ENCODE measurements at regions not wholly inside any gene's neighbourhood (a gene's known extent, or its start where the extent isn't known, plus 50 kb on each side); places are given as distances from the start of the nearest gene placed in this dataset.

DNA sequence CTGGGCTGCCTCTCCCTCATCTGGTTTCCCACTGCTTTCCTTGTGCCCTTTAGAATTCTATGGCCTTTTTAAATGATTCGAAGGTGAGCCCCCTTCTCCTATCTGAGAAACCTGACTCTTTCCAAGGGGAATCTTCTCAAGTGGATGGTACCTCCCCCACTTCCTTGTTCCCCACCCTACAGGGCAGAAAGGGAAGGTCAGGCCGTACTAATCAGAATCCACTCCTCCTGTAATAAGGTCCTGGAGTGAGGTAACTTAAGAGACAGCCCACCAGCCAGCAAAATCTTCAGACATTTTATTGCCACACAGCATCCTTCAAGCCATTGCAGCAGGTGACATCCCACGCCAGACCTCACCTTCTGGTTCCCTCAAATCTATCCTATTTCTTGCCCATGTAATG lies 84.5 kb downstream of the MINAR1 start:
- Histone ChIP-seq H2AFZ (ENCODE audit: low read length) (no peak overlapping the region), H2BK15ac (ENCODE audit: low read length) (no peak overlapping the region), H3K14ac (ENCODE audit: low read length) (no peak overlapping the region), H3K18ac (ENCODE audit: low read length) (no peak overlapping the region), H4K91ac (ENCODE audit: low read depth, low read length, poor library complexity) (no peak overlapping the region), H3K4me2 (ENCODE audit: insufficient read depth, low read length, poor library complexity, severe bottlenecking) (no peak overlapping the region), H3K4me1 (ENCODE audit: control insufficient read depth in 2 of 2, insufficient read depth in 1 of 2, low read depth in 1 of 2, low read length in 2 of 2) (no peaks in the 10 kb centered on the region), H2BK5ac (ENCODE audit: low read length) (no peak overlapping the region), H3K4me3 (ENCODE audit: low read length in 2 of 2) (no peak overlapping the region), H3K9ac (ENCODE audit: low read depth, low read length, poor library complexity) (no peak overlapping the region), H3K4ac (ENCODE audit: low read length) (no peak overlapping the region), H3K36me3 (replicated peaks in 1 of 2; ENCODE audit: control insufficient read depth in 2 of 2, insufficient read depth in 2 of 2, low read length in 2 of 2) (no peaks in the 10 kb centered on the region), H2BK12ac (ENCODE audit: low read length) (no peak overlapping the region), H4K8ac (ENCODE audit: low read depth, low read length) (no peak overlapping the region), H3K27ac (replicated peaks; ENCODE audit: low read length) (no peak overlapping the region), H2AK5ac (ENCODE audit: low read depth, low read length) (no peak overlapping the region), H3K9me3 (replicated peaks in 1 of 2; ENCODE audit: control insufficient read depth in 2 of 2, insufficient read depth in 1 of 2, low read depth in 1 of 2, low read length in 2 of 2) (no peaks in the 10 kb centered on the region), H3K79me1 (ENCODE audit: low read depth, low read length) (no peaks in the 10 kb centered on the region), H3K23ac (ENCODE audit: low read depth, low read length, poor library complexity) (no peak overlapping the region), H2BK120ac (ENCODE audit: low read depth, low read length) (no peak overlapping the region), H3K27me3 (ENCODE audit: control insufficient read depth in 3 of 3, insufficient read depth in 3 of 3, low read depth in 1 of 3, low read length in 3 of 3) (peaks cover 0 to 6% (median 0%) of the 10 kb centered on the region in 3 experiments)
- no peak for DNase-seq (ENCODE audit: low spot score)
- WGBS, 2 donors (ENCODE audit: extremely low coverage in 2 of 2, insufficient read length in 2 of 2, insufficient replicate concordance in 1 of 2), result no CpG with 5 or more reads among the region's 3 CpGs

DNA sequence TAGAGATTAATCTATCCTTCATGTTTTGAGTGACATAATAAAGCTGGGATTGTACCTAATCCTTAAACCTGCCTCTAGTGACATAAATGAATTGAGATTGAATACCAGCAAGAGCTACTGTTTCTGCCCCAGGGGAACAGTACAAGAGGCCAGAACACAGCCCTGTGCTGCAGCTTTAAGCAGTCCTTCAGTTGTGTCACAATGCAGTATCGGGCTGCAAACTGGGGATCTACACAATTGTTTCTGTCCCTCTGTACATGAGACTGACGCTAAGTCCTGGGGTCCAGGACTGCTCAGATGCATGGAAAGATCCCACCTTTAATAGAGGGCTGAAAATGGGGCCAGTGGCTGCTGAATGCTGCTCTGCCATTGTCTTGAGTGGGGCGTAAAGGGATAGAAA lies 87.5 kb downstream of the MINAR1 start:
- Histone ChIP-seq H2BK120ac (ENCODE audit: low read depth, low read length) (no peak overlapping the region), H2AFZ (ENCODE audit: low read length) (no peak overlapping the region), H3K4ac (ENCODE audit: low read length) (no peak overlapping the region), H3K27ac (replicated peaks; ENCODE audit: low read length) (no peak overlapping the region), H4K8ac (ENCODE audit: low read depth, low read length) (no peak overlapping the region), H3K23ac (ENCODE audit: low read depth, low read length, poor library complexity) (no peak overlapping the region), H3K27me3 (ENCODE audit: control insufficient read depth in 3 of 3, insufficient read depth in 3 of 3, low read depth in 1 of 3, low read length in 3 of 3) (peaks cover 0 to 6% (median 0%) of the 10 kb centered on the region in 3 experiments), H3K4me2 (ENCODE audit: insufficient read depth, low read length, poor library complexity, severe bottlenecking) (no peak overlapping the region), H3K4me1 (ENCODE audit: control insufficient read depth in 2 of 2, insufficient read depth in 1 of 2, low read depth in 1 of 2, low read length in 2 of 2) (no peaks in the 10 kb centered on the region), H2AK5ac (ENCODE audit: low read depth, low read length) (no peak overlapping the region), H2BK12ac (ENCODE audit: low read length) (no peak overlapping the region), H3K9ac (ENCODE audit: low read depth, low read length, poor library complexity) (no peak overlapping the region), H3K36me3 (replicated peaks in 1 of 2; ENCODE audit: control insufficient read depth in 2 of 2, insufficient read depth in 2 of 2, low read length in 2 of 2) (no peaks in the 10 kb centered on the region), H3K18ac (ENCODE audit: low read length) (no peak overlapping the region), H2BK15ac (ENCODE audit: low read length) (no peak overlapping the region), H3K79me1 (ENCODE audit: low read depth, low read length) (no peaks in the 10 kb centered on the region), H4K91ac (ENCODE audit: low read depth, low read length, poor library complexity) (no peak overlapping the region), H2BK5ac (ENCODE audit: low read length) (no peak overlapping the region), H3K14ac (ENCODE audit: low read length) (no peak overlapping the region), H3K4me3 (ENCODE audit: low read length in 2 of 2) (no peak overlapping the region), H3K9me3 (replicated peaks in 1 of 2; ENCODE audit: control insufficient read depth in 2 of 2, insufficient read depth in 1 of 2, low read depth in 1 of 2, low read length in 2 of 2) (no peaks in the 10 kb centered on the region)
- no peak for DNase-seq (ENCODE audit: low spot score)
- no CpG with 5 or more reads among the region's 3 CpGs for WGBS, 2 donors (ENCODE audit: extremely low coverage in 2 of 2, insufficient read length in 2 of 2, insufficient replicate concordance in 1 of 2)

DNA sequence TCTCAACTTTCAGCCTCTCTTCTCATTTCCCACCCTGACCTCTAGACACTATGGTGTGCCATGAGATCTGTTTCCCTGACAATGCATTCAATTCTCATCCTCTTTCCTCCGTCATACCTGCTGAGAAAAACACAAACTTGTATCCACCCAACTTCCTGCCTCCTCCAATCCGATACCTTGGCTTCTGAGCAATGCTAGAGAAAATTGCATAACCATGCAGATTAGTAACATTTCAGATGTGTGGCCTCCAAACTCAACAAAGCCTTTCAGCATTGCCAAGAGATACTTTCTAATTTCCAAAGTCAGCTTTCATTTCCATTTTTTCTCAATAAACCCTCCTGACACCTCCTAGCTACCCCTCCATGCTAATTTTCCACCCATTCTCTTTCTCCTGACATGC lies 88.5 kb downstream of the MINAR1 start:
- no peak overlapping the region for H2AFZ ChIP-seq (ENCODE audit: low read length)
- H2BK12ac ChIP-seq (ENCODE audit: low read length), result no peak overlapping the region

DNA sequence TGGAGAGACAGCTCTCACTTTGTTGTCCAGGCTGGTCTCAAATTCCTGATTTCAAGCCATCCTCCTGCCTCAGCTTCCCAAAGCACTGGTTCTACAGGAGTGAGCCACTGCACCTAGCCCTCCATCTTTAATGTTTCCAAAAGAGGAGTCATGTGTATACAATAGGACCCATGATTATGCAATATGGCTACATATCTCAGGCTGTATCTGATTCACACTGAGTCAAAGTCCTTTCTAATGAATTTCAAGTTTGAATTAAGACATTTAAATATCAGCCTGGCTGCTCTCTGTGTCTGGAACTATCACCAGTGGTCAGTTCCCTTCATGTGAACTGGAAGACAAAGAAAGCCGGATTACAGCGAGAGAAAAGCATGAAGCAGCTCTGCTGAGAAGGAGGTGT lies 90.5 kb downstream of the MINAR1 start:
- no CpG with 5 or more reads among the region's 2 CpGs for WGBS, 2 donors (ENCODE audit: extremely low coverage in 2 of 2, insufficient read length in 2 of 2, insufficient replicate concordance in 1 of 2)
- Histone ChIP-seq H3K4me1 (ENCODE audit: control insufficient read depth in 2 of 2, insufficient read depth in 1 of 2, low read depth in 1 of 2, low read length in 2 of 2) (peaks cover 0 to 4% of the 10 kb centered on the region in 2 donors), H2BK15ac (ENCODE audit: low read length) (no peak overlapping the region), H3K4me2 (ENCODE audit: insufficient read depth, low read length, poor library complexity, severe bottlenecking) (no peak overlapping the region), H2AFZ (ENCODE audit: low read length) (no peak overlapping the region), H3K27me3 (ENCODE audit: control insufficient read depth in 3 of 3, insufficient read depth in 3 of 3, low read depth in 1 of 3, low read length in 3 of 3) (peaks cover 0 to 6% (median 0%) of the 10 kb centered on the region in 3 experiments), H4K8ac (ENCODE audit: low read depth, low read length) (no peak overlapping the region), H2BK12ac (ENCODE audit: low read length) (no peak overlapping the region), H3K79me1 (ENCODE audit: low read depth, low read length) (no peaks in the 10 kb centered on the region), H3K36me3 (replicated peaks in 1 of 2; ENCODE audit: control insufficient read depth in 2 of 2, insufficient read depth in 2 of 2, low read length in 2 of 2) (no peaks in the 10 kb centered on the region), H4K91ac (ENCODE audit: low read depth, low read length, poor library complexity) (no peak overlapping the region), H3K23ac (ENCODE audit: low read depth, low read length, poor library complexity) (no peak overlapping the region), H3K4ac (ENCODE audit: low read length) (no peak overlapping the region), H3K14ac (ENCODE audit: low read length) (no peak overlapping the region), H2AK5ac (ENCODE audit: low read depth, low read length) (no peak overlapping the region), H2BK5ac (ENCODE audit: low read length) (no peak overlapping the region), H3K4me3 (ENCODE audit: low read length in 2 of 2) (no peak overlapping the region), H3K9ac (ENCODE audit: low read depth, low read length, poor library complexity) (no peak overlapping the region), H3K18ac (ENCODE audit: low read length) (no peak overlapping the region), H2BK120ac (ENCODE audit: low read depth, low read length) (no peak overlapping the region), H3K27ac (replicated peaks; ENCODE audit: low read length) (no peak overlapping the region), H3K9me3 (replicated peaks in 1 of 2; ENCODE audit: control insufficient read depth in 2 of 2, insufficient read depth in 1 of 2, low read depth in 1 of 2, low read length in 2 of 2) (peaks cover 0 to 3% of the 10 kb centered on the region in 2 donors)
- DNase-seq (ENCODE audit: low spot score), result no peak

More for the DNA sequence above, 88.5 kb downstream of the MINAR1 start:
- no CpG with 5 or more reads among the region's 2 CpGs for whole genome bisulfite sequencing, 2 donors (ENCODE audit: extremely low coverage in 2 of 2, insufficient read length in 2 of 2, insufficient replicate concordance in 1 of 2)
- Histone ChIP-seq H4K91ac (ENCODE audit: low read depth, low read length, poor library complexity) (no peak overlapping the region), H4K8ac (ENCODE audit: low read depth, low read length) (no peak overlapping the region), H3K4me1 (ENCODE audit: control insufficient read depth in 2 of 2, insufficient read depth in 1 of 2, low read depth in 1 of 2, low read length in 2 of 2) (no peaks in the 10 kb centered on the region), H2BK5ac (ENCODE audit: low read length) (no peak overlapping the region), H2BK120ac (ENCODE audit: low read depth, low read length) (no peak overlapping the region), H3K4ac (ENCODE audit: low read length) (no peak overlapping the region), H3K9ac (ENCODE audit: low read depth, low read length, poor library complexity) (no peak overlapping the region), H2AK5ac (ENCODE audit: low read depth, low read length) (no peak overlapping the region), H3K79me1 (ENCODE audit: low read depth, low read length) (no peaks in the 10 kb centered on the region), H3K27ac (replicated peaks; ENCODE audit: low read length) (no peak overlapping the region), H3K9me3 (replicated peaks in 1 of 2; ENCODE audit: control insufficient read depth in 2 of 2, insufficient read depth in 1 of 2, low read depth in 1 of 2, low read length in 2 of 2) (no peaks in the 10 kb centered on the region), H3K36me3 (replicated peaks in 1 of 2; ENCODE audit: control insufficient read depth in 2 of 2, insufficient read depth in 2 of 2, low read length in 2 of 2) (no peaks in the 10 kb centered on the region), H3K23ac (ENCODE audit: low read depth, low read length, poor library complexity) (no peak overlapping the region), H3K18ac (ENCODE audit: low read length) (no peak overlapping the region), H3K14ac (ENCODE audit: low read length) (no peak overlapping the region), H3K4me3 (ENCODE audit: low read length in 2 of 2) (no peak overlapping the region), H3K27me3 (ENCODE audit: control insufficient read depth in 3 of 3, insufficient read depth in 3 of 3, low read depth in 1 of 3, low read length in 3 of 3) (peaks cover 0 to 6% (median 0%) of the 10 kb centered on the region in 3 experiments), H2BK15ac (ENCODE audit: low read length) (no peak overlapping the region), H3K4me2 (ENCODE audit: insufficient read depth, low read length, poor library complexity, severe bottlenecking) (no peak overlapping the region)
- no peak for DNase-seq (ENCODE audit: low spot score)
